GM18511 (cell line): ENCODE measurements at regions not wholly inside any gene's neighbourhood (a gene's known extent, or its start where the extent isn't known, plus 50 kb on each side); places are given as distances from the start of the nearest gene placed in this dataset.
A peak's percentile ranks its signal among the peaks of the same experiment; 100 is the strongest.
"Not testable (repeated sequence)": the region's sequence is repeated elsewhere in the genome, so short reads cannot be mapped to it uniquely, and the experiment has no call there.

ENCODE experiments used
- ATAC-seq: cut with Tn5 transposase; IDR thresholded peaks from one replicate; pipeline ENCODE4 v1.9.1; 2021; ENCODE audit warnings: mild to moderate bottlenecking, moderate library complexity; ENCODE audit not compliant: unreplicated experiment

DNA sequence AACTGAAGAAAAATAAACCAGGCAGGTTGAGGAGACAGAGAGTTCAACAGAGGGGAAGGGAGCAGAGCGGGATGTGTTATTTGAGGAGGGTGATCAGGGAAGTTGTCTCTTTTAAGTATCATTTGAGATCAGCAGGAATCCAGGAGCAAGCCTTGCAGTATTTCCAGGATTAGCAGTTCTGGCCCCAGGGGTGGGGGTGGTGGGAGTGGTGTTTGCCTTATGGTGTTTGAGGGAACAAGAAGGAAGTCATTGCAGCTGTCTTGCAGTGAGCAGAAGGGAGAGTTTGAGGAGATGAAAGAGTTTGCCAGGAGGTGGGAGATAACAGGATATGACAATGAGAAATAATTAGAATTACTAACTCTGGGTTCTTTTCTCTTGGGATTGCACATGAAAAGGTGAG is 418.6 kb downstream of the NELL2 start:
- no peak for ATAC-seq

DNA sequence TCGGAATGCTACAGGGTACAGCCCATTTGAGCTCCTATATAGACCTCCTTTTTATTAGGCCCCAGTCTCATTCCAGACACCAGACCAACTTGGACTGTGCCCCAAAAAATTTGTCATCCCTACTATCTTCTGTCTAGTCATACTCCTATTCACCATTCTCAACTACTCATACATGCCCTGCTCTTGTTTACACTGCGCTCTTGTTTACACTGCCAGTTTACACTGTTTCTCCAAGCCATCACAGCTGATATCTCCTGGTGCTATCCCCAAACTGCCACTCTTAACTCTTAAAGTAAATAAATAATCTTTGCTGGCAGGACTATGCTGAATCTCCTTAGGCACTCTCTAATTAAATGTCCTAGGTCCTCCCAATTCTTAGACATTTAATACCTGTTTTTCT is 421.2 kb downstream of the NELL2 start:
- ATAC-seq: not testable (repeated sequence)

DNA sequence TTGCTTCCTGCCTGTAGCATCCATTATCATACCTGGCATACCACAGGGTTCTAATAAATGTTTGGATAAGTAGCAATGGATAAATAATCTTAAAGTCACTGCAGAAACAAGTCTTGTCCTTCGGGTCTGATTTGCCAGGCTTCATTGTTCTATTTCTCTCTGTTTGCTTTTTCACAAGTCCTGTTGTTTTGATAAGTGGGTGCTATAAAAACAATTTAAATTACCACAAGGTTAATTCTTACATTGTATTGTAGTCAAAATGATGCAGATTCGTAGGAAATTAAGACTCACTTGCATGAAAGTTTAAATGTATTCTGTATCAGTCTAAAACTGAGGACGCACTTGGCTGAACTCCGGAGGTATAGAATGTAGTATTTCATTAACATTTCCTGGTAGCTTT is 429.9 kb downstream of the NELL2 start:
- no peak for ATAC-seq

DNA sequence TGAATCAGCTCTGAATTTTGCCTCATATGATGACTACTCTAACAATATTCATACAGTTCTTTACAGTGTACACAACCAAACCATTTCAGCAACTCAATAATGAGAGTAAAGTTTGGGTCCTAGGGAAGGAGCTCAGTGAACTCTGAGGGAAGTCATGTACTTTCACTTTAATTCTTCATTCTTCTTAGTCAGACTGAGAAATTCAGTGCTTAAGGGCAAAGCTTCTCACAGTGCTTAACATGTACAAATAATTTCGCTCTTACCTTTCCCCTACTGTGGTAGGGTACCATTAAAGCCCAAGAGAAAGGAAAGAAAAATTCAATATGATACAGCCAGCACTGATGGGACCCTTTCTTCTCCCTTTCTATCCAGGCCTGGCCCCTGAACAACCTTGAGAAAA is 435.0 kb downstream of the NELL2 start:
- peak; percentile 65 for ATAC-seq
